ENCODE measurements at regions not wholly inside any gene's neighbourhood (a gene's known extent, or its start where the extent isn't known, plus 50 kb on each side); places are given as distances from the start of the nearest gene placed in this dataset.

GRCh38 chr12:11980115-11980514 is 90.6 kb upstream of the BCL2L14 start:
- TF ChIP-seq POLR2A (IDR thresholded peaks at IDR 0.05; ENCODE audit: low read depth, low read length) = no peak
- no peak for TF ChIP-seq POLR2AphosphoS5 (IDR thresholded peaks at IDR 0.05; ENCODE audit: low read depth, low read length)
- peak; percentile 87 for TF ChIP-seq SPI1 (IDR thresholded peaks at IDR 0.05; ENCODE audit: low read depth, low read length)
- TF ChIP-seq TAF1 (IDR thresholded peaks at IDR 0.05; ENCODE audit: low read depth, low read length) = no peak

All from GM12891 (cell line).